ENCODE measurements at regions not wholly inside any gene's neighbourhood (a gene's known extent, or its start where the extent isn't known, plus 50 kb on each side); places are given as distances from the start of the nearest gene placed in this dataset.

DNA sequence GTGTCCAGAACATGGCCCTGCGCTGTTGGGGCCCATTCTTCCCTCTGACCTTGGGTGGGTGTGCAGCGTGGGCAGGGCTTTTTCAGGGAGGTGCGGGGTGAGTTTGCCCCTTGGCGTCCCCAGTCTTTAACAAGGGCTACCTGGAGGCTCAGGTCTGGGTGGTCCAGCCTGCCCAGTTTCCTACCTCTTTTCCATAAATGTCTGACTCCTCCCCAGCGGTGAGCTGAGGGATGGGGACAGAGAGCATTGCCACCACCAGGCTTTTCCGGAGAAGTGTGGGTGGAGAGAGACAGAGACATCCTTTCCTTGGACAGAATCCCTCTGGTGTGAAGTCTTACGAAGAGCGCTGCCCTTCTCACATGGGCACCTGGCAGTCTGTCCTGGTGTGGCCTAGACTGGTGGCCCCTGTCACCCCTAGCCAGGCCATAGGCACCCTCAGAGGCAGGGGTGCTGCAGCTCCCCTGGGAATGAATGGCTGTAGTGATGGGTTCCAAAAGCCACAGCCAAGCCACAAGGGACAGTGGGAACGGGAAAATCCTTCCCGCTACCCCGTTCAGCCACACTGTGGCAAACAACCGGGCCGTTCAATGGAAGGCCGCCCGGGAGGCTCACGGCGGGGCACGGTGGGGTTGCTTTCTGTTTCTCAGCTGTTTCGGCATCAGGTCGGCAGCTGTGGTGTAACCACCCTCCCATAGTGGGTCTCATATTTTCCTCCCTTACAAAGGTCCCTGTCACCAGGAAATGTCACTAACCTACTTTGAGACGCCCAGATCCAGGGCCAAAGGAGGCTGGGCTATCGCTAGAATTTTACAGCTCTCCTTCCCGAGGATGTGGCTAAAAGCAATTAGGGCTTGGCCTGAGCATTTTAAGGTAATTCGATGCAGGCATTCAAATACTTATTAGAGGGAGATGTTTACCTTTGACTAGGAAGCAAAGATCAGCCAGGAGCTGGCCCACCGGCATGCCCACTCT is 61.9 kb upstream of the GSE1 start (continued):
- TF ChIP-seq HMG20B (CRISPR knock-in tag; conservative IDR thresholded peaks at IDR 0.05) (no peak), ZNF775 (CRISPR knock-in tag; IDR thresholded peaks at IDR 0.05; ENCODE audit: borderline replicate concordance) (no peak), HOXA3 (CRISPR knock-in tag; IDR thresholded peaks at IDR 0.05) (peak; percentile 25; the same call in 1 of the 2 replicates), ZFP62 (CRISPR knock-in tag; IDR thresholded peaks at IDR 0.05) (no peak), KLF6 (CRISPR knock-in tag; IDR thresholded peaks at IDR 0.05) (no peak), ZNF431 (CRISPR knock-in tag; IDR thresholded peaks at IDR 0.05; ENCODE audit: borderline replicate concordance, low read depth) (no peak), NR2C2 (CRISPR knock-in tag; IDR thresholded peaks at IDR 0.05; ENCODE audit: borderline replicate concordance) (no peak), ATF7 (IDR thresholded peaks at IDR 0.05) (no peak), ATF7 (CRISPR knock-in tag; IDR thresholded peaks at IDR 0.05) (no peak), ZNF768 (CRISPR knock-in tag; IDR thresholded peaks at IDR 0.05) (no peak), SOX5 (CRISPR knock-in tag; IDR thresholded peaks at IDR 0.05; ENCODE audit: borderline replicate concordance) (no peak), CTCF (CRISPR knock-in tag; IDR thresholded peaks at IDR 0.05) (peak; percentile 37), DDIT3 (CRISPR knock-in tag; IDR thresholded peaks at IDR 0.05) (no peak)
- TF ChIP-seq, protein P1, sequence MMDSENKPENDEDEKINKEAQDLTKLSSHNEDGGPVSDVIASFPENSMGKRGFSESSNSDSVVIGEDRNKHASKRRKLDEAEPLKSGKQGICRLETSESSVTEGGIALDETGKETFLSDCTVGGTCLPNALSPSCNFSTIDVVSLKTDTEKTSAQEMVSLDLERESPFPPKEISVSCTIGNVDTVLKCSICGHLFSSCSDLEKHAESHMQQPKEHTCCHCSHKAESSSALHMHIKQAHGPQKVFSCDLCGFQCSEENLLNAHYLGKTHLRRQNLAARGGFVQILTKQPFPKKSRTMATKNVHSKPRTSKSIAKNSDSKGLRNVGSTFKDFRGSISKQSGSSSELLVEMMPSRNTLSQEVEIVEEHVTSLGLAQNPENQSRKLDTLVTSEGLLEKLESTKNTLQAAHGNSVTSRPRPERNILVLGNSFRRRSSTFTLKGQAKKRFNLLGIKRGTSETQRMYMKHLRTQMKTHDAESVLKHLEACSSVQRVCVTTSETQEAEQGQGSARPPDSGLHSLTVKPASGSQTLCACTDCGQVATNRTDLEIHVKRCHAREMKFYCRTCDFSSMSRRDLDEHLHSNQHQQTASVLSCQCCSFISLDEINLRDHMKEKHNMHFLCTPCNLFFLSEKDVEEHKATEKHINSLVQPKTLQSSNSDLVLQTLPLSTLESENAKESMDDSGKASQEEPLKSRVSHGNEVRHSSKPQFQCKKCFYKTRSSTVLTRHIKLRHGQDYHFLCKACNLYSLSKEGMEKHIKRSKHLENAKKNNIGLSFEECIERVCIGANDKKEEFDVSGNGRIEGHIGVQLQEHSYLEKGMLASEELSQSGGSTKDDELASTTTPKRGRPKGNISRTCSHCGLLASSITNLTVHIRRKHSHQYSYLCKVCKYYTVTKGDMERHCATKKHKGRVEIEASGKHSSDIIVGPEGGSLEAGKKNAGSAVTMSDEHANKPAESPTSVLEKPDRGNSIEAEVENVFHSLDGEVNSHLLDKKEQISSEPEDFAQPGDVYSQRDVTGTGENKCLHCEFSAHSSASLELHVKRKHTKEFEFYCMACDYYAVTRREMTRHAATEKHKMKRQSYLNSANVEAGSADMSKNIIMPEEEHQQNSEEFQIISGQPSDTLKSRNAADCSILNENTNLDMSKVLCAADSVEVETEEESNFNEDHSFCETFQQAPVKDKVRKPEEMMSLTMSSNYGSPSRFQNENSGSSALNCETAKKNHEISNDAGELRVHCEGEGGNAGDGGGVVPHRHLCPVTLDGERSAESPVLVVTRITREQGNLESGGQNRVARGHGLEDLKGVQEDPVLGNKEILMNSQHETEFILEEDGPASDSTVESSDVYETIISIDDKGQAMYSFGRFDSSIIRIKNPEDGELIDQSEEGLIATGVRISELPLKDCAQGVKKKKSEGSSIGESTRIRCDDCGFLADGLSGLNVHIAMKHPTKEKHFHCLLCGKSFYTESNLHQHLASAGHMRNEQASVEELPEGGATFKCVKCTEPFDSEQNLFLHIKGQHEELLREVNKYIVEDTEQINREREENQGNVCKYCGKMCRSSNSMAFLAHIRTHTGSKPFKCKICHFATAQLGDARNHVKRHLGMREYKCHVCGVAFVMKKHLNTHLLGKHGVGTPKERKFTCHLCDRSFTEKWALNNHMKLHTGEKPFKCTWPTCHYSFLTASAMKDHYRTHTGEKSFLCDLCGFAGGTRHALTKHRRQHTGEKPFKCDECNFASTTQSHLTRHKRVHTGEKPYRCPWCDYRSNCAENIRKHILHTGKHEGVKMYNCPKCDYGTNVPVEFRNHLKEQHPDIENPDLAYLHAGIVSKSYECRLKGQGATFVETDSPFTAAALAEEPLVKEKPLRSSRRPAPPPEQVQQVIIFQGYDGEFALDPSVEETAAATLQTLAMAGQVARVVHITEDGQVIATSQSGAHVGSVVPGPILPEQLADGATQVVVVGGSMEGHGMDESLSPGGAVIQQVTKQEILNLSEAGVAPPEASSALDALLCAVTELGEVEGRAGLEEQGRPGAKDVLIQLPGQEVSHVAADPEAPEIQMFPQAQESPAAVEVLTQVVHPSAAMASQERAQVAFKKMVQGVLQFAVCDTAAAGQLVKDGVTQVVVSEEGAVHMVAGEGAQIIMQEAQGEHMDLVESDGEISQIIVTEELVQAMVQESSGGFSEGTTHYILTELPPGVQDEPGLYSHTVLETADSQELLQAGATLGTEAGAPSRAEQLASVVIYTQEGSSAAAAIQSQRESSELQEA (CRISPR knock-in tag; IDR thresholded peaks at IDR 0.05; ENCODE audit: not compliant biosample characterization) = no peak
- TF ChIP-seq, protein P2, sequence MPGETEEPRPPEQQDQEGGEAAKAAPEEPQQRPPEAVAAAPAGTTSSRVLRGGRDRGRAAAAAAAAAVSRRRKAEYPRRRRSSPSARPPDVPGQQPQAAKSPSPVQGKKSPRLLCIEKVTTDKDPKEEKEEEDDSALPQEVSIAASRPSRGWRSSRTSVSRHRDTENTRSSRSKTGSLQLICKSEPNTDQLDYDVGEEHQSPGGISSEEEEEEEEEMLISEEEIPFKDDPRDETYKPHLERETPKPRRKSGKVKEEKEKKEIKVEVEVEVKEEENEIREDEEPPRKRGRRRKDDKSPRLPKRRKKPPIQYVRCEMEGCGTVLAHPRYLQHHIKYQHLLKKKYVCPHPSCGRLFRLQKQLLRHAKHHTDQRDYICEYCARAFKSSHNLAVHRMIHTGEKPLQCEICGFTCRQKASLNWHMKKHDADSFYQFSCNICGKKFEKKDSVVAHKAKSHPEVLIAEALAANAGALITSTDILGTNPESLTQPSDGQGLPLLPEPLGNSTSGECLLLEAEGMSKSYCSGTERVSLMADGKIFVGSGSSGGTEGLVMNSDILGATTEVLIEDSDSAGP (CRISPR knock-in tag; IDR thresholded peaks at IDR 0.05; ENCODE audit: borderline replicate concordance) = peak; percentile 51; the same call in 1 of the 2 replicates
- TF ChIP-seq, protein P3, sequence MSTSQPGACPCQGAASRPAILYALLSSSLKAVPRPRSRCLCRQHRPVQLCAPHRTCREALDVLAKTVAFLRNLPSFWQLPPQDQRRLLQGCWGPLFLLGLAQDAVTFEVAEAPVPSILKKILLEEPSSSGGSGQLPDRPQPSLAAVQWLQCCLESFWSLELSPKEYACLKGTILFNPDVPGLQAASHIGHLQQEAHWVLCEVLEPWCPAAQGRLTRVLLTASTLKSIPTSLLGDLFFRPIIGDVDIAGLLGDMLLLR (CRISPR knock-in tag; IDR thresholded peaks at IDR 0.05) = no peak
